ENCODE measurements at regions not wholly inside any gene's neighbourhood (a gene's known extent, or its start where the extent isn't known, plus 50 kb on each side); places are given as distances from the start of the nearest gene placed in this dataset.
"Not testable (repeated sequence)": the region's sequence is repeated elsewhere in the genome, so short reads cannot be mapped to it uniquely, and the experiment has no call there.

DNA sequence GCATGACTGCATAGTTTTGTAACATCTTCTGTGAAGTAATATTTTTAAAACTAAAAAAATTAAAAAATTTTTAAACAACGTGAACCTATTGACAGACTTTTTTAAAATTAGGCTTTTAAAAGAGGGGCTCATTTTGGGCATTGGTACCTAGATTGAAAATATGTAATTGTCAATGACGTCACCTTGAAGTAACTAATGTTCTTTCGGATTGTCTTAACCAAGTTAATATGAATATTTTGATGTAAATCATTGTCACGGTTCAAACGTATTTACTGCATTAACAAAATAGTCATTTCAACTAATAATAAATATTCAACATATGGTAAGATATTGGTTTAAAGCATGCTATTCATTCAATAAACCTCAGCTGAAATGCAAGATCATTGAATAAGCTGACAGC, 719.8 kb downstream of the ANKRD7 start:
- no peak for DNase-seq (ENCODE audit: low read depth in 1 of 2, low spot score in 1 of 2)
- Histone ChIP-seq H3K4me3 (replicated peaks; ENCODE audit: insufficient read depth, low read length) (no peak overlapping the region), H3K27ac (replicated peaks) (no peak overlapping the region), H3K27me3 (ENCODE audit: insufficient read depth, poor library complexity, severe bottlenecking) (no peaks in the 10 kb centered on the region)
- TF ChIP-seq, protein P1, sequence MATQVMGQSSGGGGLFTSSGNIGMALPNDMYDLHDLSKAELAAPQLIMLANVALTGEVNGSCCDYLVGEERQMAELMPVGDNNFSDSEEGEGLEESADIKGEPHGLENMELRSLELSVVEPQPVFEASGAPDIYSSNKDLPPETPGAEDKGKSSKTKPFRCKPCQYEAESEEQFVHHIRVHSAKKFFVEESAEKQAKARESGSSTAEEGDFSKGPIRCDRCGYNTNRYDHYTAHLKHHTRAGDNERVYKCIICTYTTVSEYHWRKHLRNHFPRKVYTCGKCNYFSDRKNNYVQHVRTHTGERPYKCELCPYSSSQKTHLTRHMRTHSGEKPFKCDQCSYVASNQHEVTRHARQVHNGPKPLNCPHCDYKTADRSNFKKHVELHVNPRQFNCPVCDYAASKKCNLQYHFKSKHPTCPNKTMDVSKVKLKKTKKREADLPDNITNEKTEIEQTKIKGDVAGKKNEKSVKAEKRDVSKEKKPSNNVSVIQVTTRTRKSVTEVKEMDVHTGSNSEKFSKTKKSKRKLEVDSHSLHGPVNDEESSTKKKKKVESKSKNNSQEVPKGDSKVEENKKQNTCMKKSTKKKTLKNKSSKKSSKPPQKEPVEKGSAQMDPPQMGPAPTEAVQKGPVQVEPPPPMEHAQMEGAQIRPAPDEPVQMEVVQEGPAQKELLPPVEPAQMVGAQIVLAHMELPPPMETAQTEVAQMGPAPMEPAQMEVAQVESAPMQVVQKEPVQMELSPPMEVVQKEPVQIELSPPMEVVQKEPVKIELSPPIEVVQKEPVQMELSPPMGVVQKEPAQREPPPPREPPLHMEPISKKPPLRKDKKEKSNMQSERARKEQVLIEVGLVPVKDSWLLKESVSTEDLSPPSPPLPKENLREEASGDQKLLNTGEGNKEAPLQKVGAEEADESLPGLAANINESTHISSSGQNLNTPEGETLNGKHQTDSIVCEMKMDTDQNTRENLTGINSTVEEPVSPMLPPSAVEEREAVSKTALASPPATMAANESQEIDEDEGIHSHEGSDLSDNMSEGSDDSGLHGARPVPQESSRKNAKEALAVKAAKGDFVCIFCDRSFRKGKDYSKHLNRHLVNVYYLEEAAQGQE (IDR thresholded peaks at IDR 0.05; ENCODE audit: insufficient replicate concordance, low read depth): no peak
- TF ChIP-seq GABPA (IDR thresholded peaks at IDR 0.05; ENCODE audit: low read depth): no peak
- no peak for TF ChIP-seq SPI1 (IDR thresholded peaks at IDR 0.05; ENCODE audit: borderline replicate concordance, low read depth)

DNA sequence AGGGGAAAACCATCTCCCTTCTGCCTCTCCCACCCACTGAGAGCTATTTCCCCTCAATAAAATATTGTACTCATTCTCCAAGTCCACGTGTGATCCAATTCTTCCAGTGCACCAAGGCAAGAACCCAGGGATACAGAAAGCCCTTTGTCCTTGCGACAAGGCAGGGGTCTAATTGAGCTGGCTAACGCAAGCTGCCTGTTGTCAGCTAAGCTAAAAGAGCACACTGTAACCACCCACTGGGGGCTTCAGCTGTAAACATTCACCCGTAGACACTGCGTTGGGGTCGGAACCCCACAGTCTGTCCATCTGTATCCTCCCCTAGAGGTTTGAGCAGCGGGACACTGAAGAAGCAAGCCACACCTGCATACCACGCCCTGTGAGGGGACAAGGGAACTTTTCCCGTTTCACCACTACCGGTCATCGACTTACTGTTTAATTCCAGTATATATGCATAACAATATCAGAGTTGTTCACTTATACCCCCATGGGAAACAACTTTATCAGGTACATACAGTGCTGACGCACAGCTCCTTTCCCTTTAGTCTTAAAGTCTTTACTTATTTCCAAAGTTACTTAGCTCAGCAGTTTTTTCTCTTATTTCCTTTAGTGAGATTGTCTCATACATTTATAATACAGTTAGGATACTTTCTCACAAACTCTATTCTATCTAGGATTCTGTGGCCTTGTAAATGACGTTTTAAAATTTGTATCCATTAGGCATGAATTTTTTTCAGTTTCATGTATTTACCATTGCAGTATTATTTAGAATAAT, 721.6 kb downstream of the ANKRD7 start:
- DNase-seq (ENCODE audit: low read depth in 1 of 2, low spot score in 1 of 2): no peak
- Histone ChIP-seq H3K27me3 (ENCODE audit: insufficient read depth, poor library complexity, severe bottlenecking) (no peaks in the 10 kb centered on the region), H3K4me3 (replicated peaks; ENCODE audit: insufficient read depth, low read length) (no peak overlapping the region), H3K27ac (replicated peaks) (no peak overlapping the region)
- TF ChIP-seq GABPA (IDR thresholded peaks at IDR 0.05; ENCODE audit: low read depth) (no peak), POLR2AphosphoS5 (IDR thresholded peaks at IDR 0.05; ENCODE audit: low read depth) (no peak), SPI1 (IDR thresholded peaks at IDR 0.05; ENCODE audit: borderline replicate concordance, low read depth) (no peak)
- TF ChIP-seq, protein P2, sequence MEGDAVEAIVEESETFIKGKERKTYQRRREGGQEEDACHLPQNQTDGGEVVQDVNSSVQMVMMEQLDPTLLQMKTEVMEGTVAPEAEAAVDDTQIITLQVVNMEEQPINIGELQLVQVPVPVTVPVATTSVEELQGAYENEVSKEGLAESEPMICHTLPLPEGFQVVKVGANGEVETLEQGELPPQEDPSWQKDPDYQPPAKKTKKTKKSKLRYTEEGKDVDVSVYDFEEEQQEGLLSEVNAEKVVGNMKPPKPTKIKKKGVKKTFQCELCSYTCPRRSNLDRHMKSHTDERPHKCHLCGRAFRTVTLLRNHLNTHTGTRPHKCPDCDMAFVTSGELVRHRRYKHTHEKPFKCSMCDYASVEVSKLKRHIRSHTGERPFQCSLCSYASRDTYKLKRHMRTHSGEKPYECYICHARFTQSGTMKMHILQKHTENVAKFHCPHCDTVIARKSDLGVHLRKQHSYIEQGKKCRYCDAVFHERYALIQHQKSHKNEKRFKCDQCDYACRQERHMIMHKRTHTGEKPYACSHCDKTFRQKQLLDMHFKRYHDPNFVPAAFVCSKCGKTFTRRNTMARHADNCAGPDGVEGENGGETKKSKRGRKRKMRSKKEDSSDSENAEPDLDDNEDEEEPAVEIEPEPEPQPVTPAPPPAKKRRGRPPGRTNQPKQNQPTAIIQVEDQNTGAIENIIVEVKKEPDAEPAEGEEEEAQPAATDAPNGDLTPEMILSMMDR (IDR thresholded peaks at IDR 0.05; ENCODE audit: insufficient read depth, low read length): no peak
- TF ChIP-seq, protein P1 (IDR thresholded peaks at IDR 0.05; ENCODE audit: insufficient replicate concordance, low read depth): no peak

DNA sequence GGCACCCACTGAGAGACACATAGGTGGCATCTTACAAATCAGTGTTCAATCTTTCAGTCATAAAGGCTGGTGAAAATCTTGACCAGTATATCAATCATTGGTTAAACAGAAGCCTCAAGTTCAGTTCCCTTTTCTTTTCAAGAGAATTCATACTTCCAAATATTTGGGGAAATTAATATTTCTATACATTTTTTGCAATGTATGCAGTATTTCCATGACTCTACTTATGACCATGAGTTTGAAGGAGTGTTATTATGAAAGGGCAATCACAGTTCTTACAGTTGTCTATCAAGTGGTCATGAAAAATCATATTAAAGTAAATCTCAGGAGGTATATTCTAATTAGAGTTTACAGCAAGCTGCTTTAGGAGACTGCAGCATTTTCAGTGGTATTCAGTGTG, 724.0 kb downstream of the ANKRD7 start:
- DNase-seq (ENCODE audit: low read depth in 1 of 2, low spot score in 1 of 2): no peak
- Histone ChIP-seq H3K27me3 (ENCODE audit: insufficient read depth, poor library complexity, severe bottlenecking) (no peaks in the 10 kb centered on the region), H3K27ac (replicated peaks) (no peak overlapping the region), H3K4me3 (replicated peaks; ENCODE audit: insufficient read depth, low read length) (no peak overlapping the region)
- TF ChIP-seq, protein P2 (IDR thresholded peaks at IDR 0.05; ENCODE audit: insufficient read depth, low read length): no peak
- no peak for TF ChIP-seq SPI1 (IDR thresholded peaks at IDR 0.05; ENCODE audit: borderline replicate concordance, low read depth)

DNA sequence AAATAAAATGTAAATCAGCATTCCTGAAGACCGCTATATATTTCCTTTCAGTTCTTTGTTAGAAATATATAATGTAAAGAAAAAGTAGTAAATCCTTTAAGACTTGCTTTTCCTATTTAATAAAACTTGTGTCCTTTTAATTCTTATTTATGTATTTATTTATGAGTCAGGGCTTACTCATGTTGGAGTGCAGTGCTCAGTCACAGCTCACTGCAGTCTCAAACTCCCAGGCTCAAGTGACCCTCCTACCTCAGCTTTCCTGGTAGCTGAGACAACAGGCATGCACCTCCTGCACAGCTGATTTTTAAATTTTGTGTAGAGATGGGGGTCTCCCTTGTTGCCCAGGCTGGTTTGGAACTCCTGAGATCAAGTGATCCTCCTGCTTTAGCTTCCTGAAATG, 724.5 kb downstream of the ANKRD7 start:
- DNase-seq (ENCODE audit: low read depth in 1 of 2, low spot score in 1 of 2): no peak
- Histone ChIP-seq H3K27ac (replicated peaks) (no peak overlapping the region), H3K4me3 (replicated peaks; ENCODE audit: insufficient read depth, low read length) (no peak overlapping the region), H3K27me3 (ENCODE audit: insufficient read depth, poor library complexity, severe bottlenecking) (no peaks in the 10 kb centered on the region)
- no peak for TF ChIP-seq POLR2AphosphoS5 (IDR thresholded peaks at IDR 0.05; ENCODE audit: low read depth)
- TF ChIP-seq GABPA (IDR thresholded peaks at IDR 0.05; ENCODE audit: low read depth): no peak
- TF ChIP-seq SPI1 (IDR thresholded peaks at IDR 0.05; ENCODE audit: borderline replicate concordance, low read depth): no peak
- TF ChIP-seq, protein P2 (IDR thresholded peaks at IDR 0.05; ENCODE audit: insufficient read depth, low read length): no peak
- TF ChIP-seq, protein P1 (IDR thresholded peaks at IDR 0.05; ENCODE audit: insufficient replicate concordance, low read depth): no peak

DNA sequence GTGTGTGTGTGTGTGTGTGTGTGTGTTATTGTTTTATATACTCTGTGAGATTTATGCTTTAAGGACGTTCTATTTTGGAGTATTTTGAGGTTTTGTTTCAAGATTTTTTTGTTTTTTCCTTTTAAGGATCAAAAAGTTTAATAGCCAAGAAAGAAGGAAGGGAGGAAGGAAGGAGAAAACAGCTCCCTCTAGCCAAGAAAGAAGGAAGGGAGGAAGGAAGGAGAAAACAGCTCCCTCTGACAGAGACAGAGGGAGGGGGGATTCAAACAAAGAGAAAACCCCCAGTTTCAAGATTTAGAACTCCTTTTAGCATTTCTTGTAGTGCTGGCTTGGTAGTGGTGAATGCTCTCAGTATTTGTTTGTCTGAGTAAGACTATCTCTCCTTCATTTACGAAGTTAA, 731.8 kb downstream of the ANKRD7 start:
- not testable (repeated sequence) for H3K27me3 ChIP-seq (ENCODE audit: insufficient read depth, poor library complexity, severe bottlenecking); DNase-seq (ENCODE audit: low read depth in 1 of 2, low spot score in 1 of 2); H3K4me3 ChIP-seq (replicated peaks; ENCODE audit: insufficient read depth, low read length); H3K27ac ChIP-seq (replicated peaks)
